K562 (cell line): ENCODE measurements at regions not wholly inside any gene's neighbourhood (a gene's known extent, or its start where the extent isn't known, plus 50 kb on each side); places are given as distances from the start of the nearest gene placed in this dataset.

ENCODE experiments used
- ATAC-seq: fragments of 200-7000 bp; cut with Tn5 transposase; 3 replicates; pipeline ENCODE4 v1.9.1; 2020; ENCODE audit warnings: moderate library complexity
- BruUV-seq: library from RNA; stranded (reverse); fragments of 400-500 nt; replicated peaks from 2 replicates; lab custom pipeline; 2021; lab: Mats Ljungman, UMichigan
- CTCF ChIA-PET: fragments of 300-600 bp; formaldehyde crosslinking; extraction: SDS; loops from one replicate; lab custom pipeline; 2021; ENCODE audit warnings: low intra/inter-chr PET ratio; lab: Yijun Ruan, JAX
- POLR2A ChIA-PET: fragments of 300-600, 350-650 bp; sonication (Branson Sonifier 250); formaldehyde crosslinking; extraction: SDS; loops from one replicate; lab custom pipeline; 2021; ENCODE audit warnings: antibody characterized with exemption, inconsistent platforms; lab: Yijun Ruan, JAX
- DNase-seq, 4 experiments: peaks; one replicate each; pipeline versions ENCODE4 v3.0.0 to v3.0.0-alpha.2; 2011 to 2018; ENCODE audit warnings: low spot score in 3 of 4, mixed read lengths in 3 of 4; ENCODE audit errors: extremely low read depth in 1 of 4
- FAIRE-seq: peaks from 2 replicates; lab custom pipeline; 2011; peaks lifted over from hg19 to GRCh38; lab: Jason Lieb, UNC
- H2AFZ ChIP-seq: 2 replicates; pipeline ENCODE4 v1.6.0; 2011; ENCODE audit warnings: low read depth, low read length, control low read depth, inconsistent platforms
- H3K27ac ChIP-seq: fragments of 200-600 bp; 3 replicates; pipeline ENCODE4 v1.8.0; 2011; ENCODE audit warnings: low read depth, mild to moderate bottlenecking, control low read depth, inconsistent platforms, low read length, moderate library complexity, mixed read lengths; ENCODE audit errors: extremely low read depth
- H3K27me3 ChIP-seq, 2 experiments: fragments of 300-600 bp in 1 of 2; 2 replicates in 1 of 2; 3 replicates in 1 of 2; pipeline versions ENCODE4 v1.6.0 to v1.8.0; 2011; ENCODE audit warnings: inconsistent platforms in 2 of 2, low read length in 2 of 2, mild to moderate bottlenecking in 1 of 2, mixed read lengths in 1 of 2, moderate library complexity in 1 of 2; ENCODE audit not compliant: control insufficient read depth in 2 of 2, insufficient read depth in 2 of 2
- H3K36me3 ChIP-seq: fragments of 300-600 bp; 3 replicates; pipeline ENCODE4 v1.8.0; 2011; ENCODE audit warnings: mild to moderate bottlenecking, low read length, inconsistent platforms; ENCODE audit not compliant: control insufficient read depth, insufficient read depth
- H3K4me1 ChIP-seq, 2 experiments: fragments of 200-600 bp in 1 of 2; replicated peaks in 1 of 2; 2 replicates in 1 of 2; 3 replicates in 1 of 2; pipeline versions ENCODE4 v1.5.1 to v1.8.0; 2011; ENCODE audit warnings: inconsistent platforms in 2 of 2, low read length in 2 of 2, mild to moderate bottlenecking in 1 of 2, mixed read lengths in 1 of 2, moderate library complexity in 1 of 2; ENCODE audit not compliant: control insufficient read depth in 2 of 2, insufficient read depth in 2 of 2
- H3K4me2 ChIP-seq: 2 replicates; pipeline ENCODE4 v1.6.1; 2011; ENCODE audit warnings: low read length, control low read depth, inconsistent platforms, mixed read lengths; ENCODE audit not compliant: insufficient read depth
- H3K4me3 ChIP-seq: fragments of 200-600 bp; sonication (generic), shearing (Covaris generic); 2 replicates; pipeline ENCODE4 v1.5.1; 2016; ENCODE audit warnings: control low read depth, inconsistent platforms
- H3K79me2 ChIP-seq: fragments of 200-600 bp; 3 replicates; pipeline ENCODE4 v1.8.0; 2011; ENCODE audit warnings: low read length, inconsistent platforms; ENCODE audit not compliant: control insufficient read depth, insufficient read depth
- H3K9ac ChIP-seq, 2 experiments: 2 replicates each; pipeline versions ENCODE4 v1.6.0 to v1.6.1; 2011; ENCODE audit warnings: low read depth in 2 of 2, low read length in 2 of 2, control low read depth in 1 of 2, inconsistent platforms in 1 of 2, mild to moderate bottlenecking in 1 of 2, mixed read lengths in 1 of 2; ENCODE audit not compliant: insufficient read depth in 1 of 2
- H3K9me1 ChIP-seq: one replicate; pipeline ENCODE4 v1.6.0; 2011; ENCODE audit warnings: inconsistent platforms, mild to moderate bottlenecking, low read length, moderate library complexity; ENCODE audit not compliant: control insufficient read depth, insufficient read depth
- H3K9me3 ChIP-seq: replicated peaks from 2 replicates; pipeline ENCODE4 v1.5.1; 2011; ENCODE audit warnings: low read depth, low read length, inconsistent platforms; ENCODE audit not compliant: control insufficient read depth, insufficient read depth
- H4K20me1 ChIP-seq: replicated peaks from 2 replicates; pipeline ENCODE4 v1.6.1; 2011; ENCODE audit warnings: low read length, inconsistent platforms, mixed read lengths; ENCODE audit not compliant: control insufficient read depth, insufficient read depth
- LEF1 ChIP-seq: fragments of 450-650 bp; IDR thresholded peaks from 2 replicates; pipeline ENCODE4 v1.6.1; 2016; ENCODE audit warnings: mild to moderate bottlenecking
- SP1 ChIP-seq: sonication (generic); formaldehyde crosslinking; IDR thresholded peaks from 2 replicates; pipeline ENCODE4 v1.8.1; 2022; ENCODE audit warnings: mild to moderate bottlenecking, missing genetic modification reagents
- SUPT5H ChIP-seq: fragments of 450-650 bp; IDR thresholded peaks from 2 replicates; pipeline ENCODE4 v1.6.1; 2016
- TOE1 ChIP-seq, 2 experiments: fragments of 450-650 bp in 1 of 2; sonication (generic) in 1 of 2; formaldehyde crosslinking in 1 of 2; IDR thresholded peaks; 2 replicates each; pipeline versions ENCODE4 v1.7.1 to v1.8.0; 2016 to 2022; ENCODE audit warnings: borderline replicate concordance in 2 of 2, mild to moderate bottlenecking in 2 of 2, antibody characterized with exemption in 1 of 2, inconsistent platforms in 1 of 2, low read depth in 1 of 2, missing genetic modification reagents in 1 of 2, moderate library complexity in 1 of 2
- XRCC5 ChIP-seq: fragments of 200-400 bp; formaldehyde crosslinking; IDR thresholded peaks from 2 replicates; pipeline ENCODE4 v1.6.1; 2017; ENCODE audit warnings: low read depth, mild to moderate bottlenecking, low read length
- ZBTB43 ChIP-seq: sonication (generic); formaldehyde crosslinking; IDR thresholded peaks from 2 replicates; pipeline ENCODE4 v1.8.0; 2023; ENCODE audit warnings: mild to moderate bottlenecking, missing genetic modification reagents
- ZNF280A ChIP-seq: fragments of 450-650 bp; IDR thresholded peaks from 2 replicates; pipeline ENCODE4 v1.6.1; 2018; ENCODE audit warnings: mild to moderate bottlenecking, low read depth; ENCODE audit not compliant: partially characterized antibody
- ZNF740 ChIP-seq, 3 experiments: fragments of 200-800 bp in 1 of 3; sonication (Bioruptor generic) in 1 of 3; sonication (generic) in 1 of 3; formaldehyde crosslinking in 1 of 3; IDR thresholded peaks; 2 replicates each; pipeline versions ENCODE4 v1.6.1 to v1.8.0; 2016 to 2022; ENCODE audit warnings: mild to moderate bottlenecking in 2 of 3, missing compliant biosample characterization in 2 of 3, missing genetic modification characterization in 2 of 3, missing genetic modification reagents in 1 of 3
- WGBS: fragments of 100-300 bp; shearing (Covaris generic); methylation state at CpG from one replicate; pipeline ENCODE4 v1.1.6; 2016; ENCODE audit warnings: low coverage, mixed read lengths; ENCODE audit not compliant: insufficient coverage; ENCODE audit errors: missing lambda C conversion rate; 5-methylcytosine and 5-hydroxymethylcytosine counted together
- in situ Hi-C: fragments of 300-500 bp; cut with MboI; formaldehyde crosslinking; loops from 4 replicates; pipeline ENCODE4 v1.15.0; 2018; ENCODE audit warnings: inconsistent platforms, mixed read lengths
- intact Hi-C: fragments of 100-400 bp; cut with micrococcal nuclease; formaldehyde crosslinking; loops from 2 replicates; pipeline ENCODE4 v1.14.2; 2022

- in situ Hi-C loops = no loop called here
Measured at GRCh38 chr18:73901151-73901550, 246.5 kb downstream of the FBXO15 start.

More at GRCh38 chr18:73901151-73901550, 246.5 kb downstream of the FBXO15 start:
- Histone ChIP-seq H3K4me2 (no peak overlapping the region), H3K36me3 (no peaks in the 10 kb centered on the region), H3K4me3 (no peak overlapping the region), H3K27me3 (no peaks in the 10 kb centered on the region), H3K9me1 (no peaks in the 10 kb centered on the region), H3K79me2 (no peaks in the 10 kb centered on the region), H3K9ac (no peak overlapping the region), H3K4me1 (no peaks in the 10 kb centered on the region), H4K20me1 (no peaks in the 10 kb centered on the region), H3K9me3 (no peaks in the 10 kb centered on the region), H3K27ac (no peak overlapping the region), H2AFZ (no peak overlapping the region)
- intact Hi-C loops = no loop called here
- WGBS = 0% methylated on average over 9 of the region's 9 CpGs
- BruUV-seq = no TSS peak
- ChIA-PET POLR2A (no interaction called here), CTCF (no interaction called here)
- ATAC-seq (no peak), FAIRE-seq (no peak), DNase-seq (no peak)
- TF ChIP-seq ZNF740 (CRISPR knock-in tag; IDR thresholded peaks at IDR 0.05) = no peak
- TF ChIP-seq ZNF740 (tag; IDR thresholded peaks at IDR 0.05) = no peak
- TF ChIP-seq SP1 (CRISPR knock-in tag) = no peak
- TF ChIP-seq ZBTB43 (CRISPR knock-in tag) = no peak
- TF ChIP-seq LEF1 = no peak
- no peak for TF ChIP-seq XRCC5
- TF ChIP-seq ZNF280A = no peak
- TF ChIP-seq SUPT5H = no peak
- TF ChIP-seq TOE1 (IDR thresholded peaks at IDR 0.05; ENCODE audit: borderline replicate concordance) = no peak
- no peak for TF ChIP-seq TOE1 (CRISPR knock-in tag; IDR thresholded peaks at IDR 0.05; ENCODE audit: borderline replicate concordance, low read depth)
